HG03469 (cell line): ENCODE measurements at regions not wholly inside any gene's neighbourhood (a gene's known extent, or its start where the extent isn't known, plus 50 kb on each side); places are given as distances from the start of the nearest gene placed in this dataset.
"Not testable (repeated sequence)": the region's sequence is repeated elsewhere in the genome, so short reads cannot be mapped to it uniquely, and the experiment has no call there.

ENCODE experiments used
- ATAC-seq: cut with Tn5 transposase; IDR thresholded peaks from one replicate; pipeline ENCODE4 v1.9.1; 2021; ENCODE audit warnings: mild to moderate bottlenecking, moderate library complexity, moderate number of reproducible peaks; ENCODE audit not compliant: unreplicated experiment

DNA sequence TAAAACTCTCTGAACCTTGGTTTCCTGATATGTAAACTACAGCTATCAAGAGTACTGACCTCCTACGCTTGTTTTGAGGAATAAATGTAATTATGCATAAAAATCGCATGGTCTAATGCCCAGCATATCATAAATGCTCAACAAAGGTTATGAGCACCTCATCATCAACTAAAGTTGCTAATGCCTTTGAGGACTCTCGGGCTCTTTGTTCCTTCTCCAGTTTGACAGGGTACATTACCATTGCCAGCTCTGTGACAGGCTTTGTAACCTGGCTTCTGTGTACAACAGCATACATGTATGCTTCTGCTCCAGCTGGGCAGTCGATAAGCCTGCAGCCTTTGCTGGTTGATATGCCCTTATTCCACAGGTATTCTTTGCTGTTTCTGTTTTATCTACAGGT lies 95.2 kb downstream of the C9orf152 start:
- no peak for ATAC-seq

DNA sequence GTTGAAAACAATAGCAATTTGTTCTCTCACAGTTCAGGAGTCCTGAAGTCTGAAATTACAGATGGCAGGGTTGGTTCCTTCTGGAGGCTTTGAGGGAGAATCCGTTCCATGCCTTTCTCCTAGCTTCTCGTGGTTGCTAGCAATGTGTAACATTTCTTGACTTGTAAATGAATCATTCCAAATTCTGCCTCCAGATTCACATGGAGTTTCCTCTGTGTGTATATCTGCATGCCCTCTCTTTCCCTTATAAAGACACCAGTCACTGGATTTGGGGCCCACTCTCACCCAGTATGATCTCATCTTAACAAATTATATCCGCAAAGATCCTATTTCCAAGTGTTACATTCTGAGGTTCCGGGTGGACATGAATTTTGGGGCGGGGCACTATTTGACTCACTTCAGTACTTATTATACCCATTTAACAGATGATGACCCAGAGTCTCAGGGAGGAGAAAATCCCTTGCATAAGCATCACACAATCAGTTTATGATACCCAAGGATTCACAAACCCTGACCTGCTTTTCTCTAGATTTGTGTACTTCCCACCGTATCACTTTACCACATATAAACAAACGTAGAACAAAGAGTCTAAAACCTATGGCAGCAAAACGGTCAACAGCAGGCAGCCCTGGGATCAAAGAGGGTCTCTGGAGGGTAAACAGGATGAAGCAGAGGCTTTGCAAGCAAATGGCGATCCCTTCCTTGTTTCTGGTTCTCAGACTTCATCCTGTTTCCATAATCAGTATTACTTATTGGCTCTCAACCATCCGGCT lies 93.7 kb downstream of the C9orf152 start:
- no peak for ATAC-seq

DNA sequence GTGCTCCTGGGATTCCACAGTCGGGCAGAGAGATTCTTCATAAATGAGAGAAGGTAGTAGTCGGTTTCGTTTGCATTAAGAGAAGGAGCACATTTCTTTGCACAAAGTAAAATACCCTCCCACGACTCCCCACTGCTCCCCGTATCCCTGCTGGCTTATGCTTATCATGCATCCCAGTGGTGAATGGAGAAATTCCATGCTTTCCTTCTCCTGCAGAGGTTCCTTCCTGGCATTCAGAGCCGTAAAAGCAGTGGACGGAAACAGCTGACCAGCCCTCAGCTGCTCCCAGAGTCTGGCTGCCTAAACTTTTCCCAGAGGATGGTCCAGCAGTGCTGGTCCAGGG lies 93.1 kb downstream of the C9orf152 start:
- no peak for ATAC-seq

GRCh38 chr9:110115341-110115820 lies 92.6 kb downstream of the C9orf152 start:
- ATAC-seq, result no peak

DNA sequence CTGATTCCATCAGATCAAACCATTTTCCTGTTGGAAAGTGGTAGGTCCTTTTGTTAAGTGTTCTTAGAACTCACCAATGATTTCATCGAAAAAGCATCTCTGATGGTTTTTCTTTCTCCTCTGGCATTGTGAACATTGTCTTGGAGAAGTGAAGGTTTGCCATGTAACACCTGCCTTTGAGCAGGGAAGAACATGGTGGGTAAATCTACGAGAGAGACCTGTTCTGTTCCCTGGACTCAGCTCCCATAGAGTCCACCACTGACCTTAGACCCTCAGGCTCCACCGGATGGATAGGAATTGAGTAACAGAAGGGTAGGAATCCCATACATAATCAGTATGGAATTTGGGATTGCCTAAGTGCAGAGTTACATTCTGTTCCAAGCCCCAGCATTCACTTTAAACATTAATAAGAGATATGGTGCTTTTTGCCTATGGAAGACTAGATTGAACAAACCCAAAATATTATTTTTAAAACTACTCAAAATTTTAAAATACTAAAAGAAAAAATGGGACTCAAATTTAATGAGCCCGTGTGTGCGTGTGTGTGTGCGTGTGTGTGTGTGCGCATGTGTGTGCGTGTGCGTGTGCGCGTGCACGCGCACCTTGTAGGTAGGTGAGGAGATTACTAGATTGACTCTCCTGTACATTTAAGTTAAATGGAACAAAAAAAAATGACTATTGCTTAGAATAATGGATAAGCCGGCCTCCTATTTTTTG lies 92.0 kb downstream of the C9orf152 start:
- no peak for ATAC-seq

GRCh38 chr9:110116543-110116885 lies 91.4 kb downstream of the C9orf152 start:
- no peak for ATAC-seq

GRCh38 chr9:110121170-110121569 lies 86.8 kb downstream of the C9orf152 start:
- ATAC-seq, result no peak

GRCh38 chr9:110123341-110124095 lies 84.4 kb downstream of the C9orf152 start:
- no peak for ATAC-seq

GRCh38 chr9:110124439-110124838 lies 83.5 kb downstream of the C9orf152 start:
- ATAC-seq, result no peak

GRCh38 chr9:110125207-110125751 lies 82.7 kb downstream of the C9orf152 start:
- ATAC-seq, result no peak

GRCh38 chr9:110125763-110126351 lies 82.1 kb downstream of the C9orf152 start:
- ATAC-seq, result no peak

GRCh38 chr9:110126499-110126941 lies 81.4 kb downstream of the C9orf152 start:
- no peak for ATAC-seq

GRCh38 chr9:110126986-110127864 lies 80.7 kb downstream of the C9orf152 start:
- ATAC-seq, result no peak

DNA sequence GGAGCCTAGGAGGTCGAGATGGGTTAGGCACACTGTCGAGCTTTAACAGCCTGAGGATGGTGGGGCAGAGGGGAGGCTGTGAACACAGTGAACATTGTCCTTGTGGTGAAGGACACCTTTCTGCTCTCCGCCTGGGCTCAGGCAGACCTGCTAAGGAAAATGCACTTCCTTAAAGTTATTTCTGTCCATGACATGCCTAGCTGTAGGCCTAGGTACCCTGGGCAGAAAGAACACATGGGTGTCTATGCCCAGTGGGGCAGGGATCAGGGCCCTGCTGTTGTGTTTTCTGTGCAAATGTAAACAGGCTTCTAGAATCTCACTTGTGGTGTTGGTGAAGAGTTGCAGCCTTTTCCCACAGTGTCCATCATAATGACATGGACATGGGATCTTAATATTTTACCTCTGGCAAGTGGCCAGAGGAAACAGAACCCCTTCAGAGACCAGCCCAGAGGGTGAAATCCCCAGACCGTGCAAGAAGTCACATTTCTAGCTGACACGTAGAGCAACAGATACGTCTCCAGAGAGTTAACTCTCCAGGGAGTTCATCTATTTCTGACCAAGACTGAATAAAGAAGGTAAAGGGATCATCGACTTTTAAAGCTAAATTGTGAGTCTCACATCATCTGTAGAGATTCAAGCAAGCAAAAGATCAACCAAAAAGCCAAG lies 79.2 kb downstream of the C9orf152 start:
- peak; percentile 62 for ATAC-seq

GRCh38 chr9:110129425-110129824 lies 78.5 kb downstream of the C9orf152 start:
- peak; percentile 9 for ATAC-seq

- no peak for ATAC-seq
Observed at GRCh38 chr9:110130211-110130610, 77.7 kb downstream of the C9orf152 start.

GRCh38 chr9:110130791-110131416 lies 77.1 kb downstream of the C9orf152 start:
- ATAC-seq, result no peak

DNA sequence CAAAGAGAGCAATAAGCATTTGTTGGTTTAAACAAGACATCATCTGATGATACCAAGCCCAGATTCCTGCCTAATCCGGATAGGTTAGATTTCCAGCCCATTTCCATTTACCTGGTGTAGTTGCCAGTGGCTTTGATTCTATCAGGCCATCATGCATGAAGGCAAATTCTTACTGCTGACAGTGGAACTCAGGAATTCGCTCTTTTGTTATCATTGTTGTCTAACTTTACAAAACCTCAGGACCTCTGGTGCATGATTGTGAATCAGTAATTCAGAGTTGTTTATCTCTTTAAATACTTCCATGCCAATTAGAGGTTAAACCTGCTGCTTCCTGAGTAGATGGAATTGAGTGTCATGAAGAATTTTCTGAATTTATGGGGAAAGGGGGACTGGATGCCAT lies 76.5 kb downstream of the C9orf152 start:
- no peak for ATAC-seq

GRCh38 chr9:110132531-110132930 lies 75.4 kb downstream of the C9orf152 start:
- ATAC-seq, result not testable (repeated sequence)
